Suprapubic skin (tissue), 4 donors: ENCODE measurements at regions not wholly inside any gene's neighbourhood (a gene's known extent, or its start where the extent isn't known, plus 50 kb on each side); places are given as distances from the start of the nearest gene placed in this dataset.
"Not testable (repeated sequence)": the region's sequence is repeated elsewhere in the genome, so short reads cannot be mapped to it uniquely, and the experiment has no call there.

ENCODE experiments used
- DNase-seq, 2 donors: peaks; one replicate each; pipeline ENCODE4 v3.0.0-alpha.2; 2019; ENCODE audit warnings: low spot score in 2 of 2
- H3K27ac ChIP-seq: fragments of 200-600 bp; sonication (generic); one replicate; pipeline ENCODE4 v1.5.1; 2019
- H3K27me3 ChIP-seq: fragments of 200-600 bp; sonication (generic); one replicate; pipeline ENCODE4 v1.5.1; 2019
- H3K36me3 ChIP-seq: fragments of 200-600 bp; sonication (generic); one replicate; pipeline ENCODE4 v1.5.1; 2019
- H3K4me1 ChIP-seq: fragments of 200-600 bp; sonication (generic); one replicate; pipeline ENCODE4 v1.5.1; 2019
- H3K4me3 ChIP-seq: fragments of 200-600 bp; sonication (generic); one replicate; pipeline ENCODE4 v1.5.1; 2019; ENCODE audit warnings: mild to moderate bottlenecking
- H3K9me3 ChIP-seq: fragments of 200-600 bp; sonication (generic); one replicate; pipeline ENCODE4 v1.5.1; 2019
- EP300 ChIP-seq: sonication (generic); formaldehyde crosslinking; IDR thresholded peaks from one replicate; pipeline ENCODE4 v1.6.1; 2017; ENCODE audit warnings: antibody characterized with exemption
- POLR2A ChIP-seq, 2 donors: fragments of 450-650 bp; IDR thresholded peaks; one replicate each; pipeline ENCODE4 v1.6.1; 2017; ENCODE audit warnings: antibody characterized with exemption in 2 of 2, mild to moderate bottlenecking in 2 of 2, moderate library complexity in 2 of 2
- POLR2AphosphoS5 ChIP-seq, 3 donors: sonication (generic); formaldehyde crosslinking; IDR thresholded peaks; one replicate each; pipeline ENCODE4 v1.6.1; 2017; ENCODE audit warnings: antibody characterized with exemption in 3 of 3
- WGBS: methylation state at CpG from one replicate; pipeline ENCODE4 v1.1.5; 2018; 5-methylcytosine and 5-hydroxymethylcytosine counted together
- TF ChIP-seq, protein P1 (sequence below), 2 donors: fragments of 200-600 bp in 1 of 2; fragments of 450-650 bp in 1 of 2; sonication (generic) in 1 of 2; IDR thresholded peaks; one replicate each; pipeline ENCODE4 v1.5.1; 2016 to 2019; ENCODE audit warnings: antibody characterized with exemption in 2 of 2, mild to moderate bottlenecking in 1 of 2, moderate library complexity in 1 of 2

DNA sequence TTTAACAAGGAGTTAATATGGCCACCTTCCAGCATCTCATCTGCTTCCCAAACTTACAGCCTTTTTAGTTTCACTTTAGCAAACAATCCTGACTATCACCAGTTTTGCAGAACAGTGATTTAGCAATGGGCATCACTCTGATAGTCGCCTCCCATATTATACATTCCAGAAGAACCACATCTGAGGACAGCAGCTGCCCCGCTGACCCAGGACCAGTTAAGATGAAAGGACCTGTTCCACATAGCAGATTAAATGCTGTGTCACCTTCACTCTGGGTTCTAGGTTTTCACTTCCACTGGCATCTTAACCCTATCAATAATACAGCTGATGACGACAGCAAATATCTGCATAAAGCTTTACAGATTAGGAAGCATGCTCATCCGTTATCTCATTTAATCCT lies 99.8 kb downstream of the TRIM69 start:
- H3K27ac ChIP-seq = no peak overlapping the region
- WGBS = 90% methylated on average over 4 of the region's 4 CpGs
- no peaks in the 10 kb centered on the region for H3K27me3 ChIP-seq
- H3K9me3 ChIP-seq = no peaks in the 10 kb centered on the region
- peaks cover 2% of the 10 kb centered on the region for H3K4me1 ChIP-seq
- no peak for TF ChIP-seq EP300
- no peak for TF ChIP-seq POLR2A (IDR thresholded peaks at IDR 0.05)
- TF ChIP-seq POLR2AphosphoS5 (IDR thresholded peaks at IDR 0.05) = no peak
- TF ChIP-seq, protein P1, sequence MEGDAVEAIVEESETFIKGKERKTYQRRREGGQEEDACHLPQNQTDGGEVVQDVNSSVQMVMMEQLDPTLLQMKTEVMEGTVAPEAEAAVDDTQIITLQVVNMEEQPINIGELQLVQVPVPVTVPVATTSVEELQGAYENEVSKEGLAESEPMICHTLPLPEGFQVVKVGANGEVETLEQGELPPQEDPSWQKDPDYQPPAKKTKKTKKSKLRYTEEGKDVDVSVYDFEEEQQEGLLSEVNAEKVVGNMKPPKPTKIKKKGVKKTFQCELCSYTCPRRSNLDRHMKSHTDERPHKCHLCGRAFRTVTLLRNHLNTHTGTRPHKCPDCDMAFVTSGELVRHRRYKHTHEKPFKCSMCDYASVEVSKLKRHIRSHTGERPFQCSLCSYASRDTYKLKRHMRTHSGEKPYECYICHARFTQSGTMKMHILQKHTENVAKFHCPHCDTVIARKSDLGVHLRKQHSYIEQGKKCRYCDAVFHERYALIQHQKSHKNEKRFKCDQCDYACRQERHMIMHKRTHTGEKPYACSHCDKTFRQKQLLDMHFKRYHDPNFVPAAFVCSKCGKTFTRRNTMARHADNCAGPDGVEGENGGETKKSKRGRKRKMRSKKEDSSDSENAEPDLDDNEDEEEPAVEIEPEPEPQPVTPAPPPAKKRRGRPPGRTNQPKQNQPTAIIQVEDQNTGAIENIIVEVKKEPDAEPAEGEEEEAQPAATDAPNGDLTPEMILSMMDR (IDR thresholded peaks at IDR 0.05) = no peak
- no peaks in the 10 kb centered on the region for H3K36me3 ChIP-seq
- no peak overlapping the region for H3K4me3 ChIP-seq
- no peak for DNase-seq

DNA sequence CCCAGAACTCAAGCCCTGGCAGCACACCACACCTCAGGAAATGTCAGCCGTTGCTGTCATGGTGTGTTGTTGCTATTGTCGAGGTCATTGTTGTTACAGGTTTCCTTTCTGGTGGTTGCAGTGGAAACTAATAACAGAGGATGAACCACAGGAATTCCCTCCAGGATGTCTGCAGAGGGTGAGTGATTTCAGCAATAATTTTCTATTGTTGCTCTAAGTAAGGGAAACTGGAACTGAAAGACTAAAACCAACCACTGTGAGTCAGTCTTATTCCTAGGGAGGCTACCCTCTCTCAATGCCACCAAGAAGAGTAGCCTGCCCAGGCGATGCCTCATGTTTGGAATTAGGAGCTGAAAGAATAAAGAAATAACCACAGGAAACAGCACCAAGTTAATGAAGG lies 102.6 kb downstream of the TRIM69 start:
- not testable (repeated sequence) for H3K9me3 ChIP-seq, H3K4me3 ChIP-seq, H3K27me3 ChIP-seq, DNase-seq, H3K27ac ChIP-seq, H3K36me3 ChIP-seq, H3K4me1 ChIP-seq
- WGBS = 51% methylated on average over 3 of the region's 3 CpGs

DNA sequence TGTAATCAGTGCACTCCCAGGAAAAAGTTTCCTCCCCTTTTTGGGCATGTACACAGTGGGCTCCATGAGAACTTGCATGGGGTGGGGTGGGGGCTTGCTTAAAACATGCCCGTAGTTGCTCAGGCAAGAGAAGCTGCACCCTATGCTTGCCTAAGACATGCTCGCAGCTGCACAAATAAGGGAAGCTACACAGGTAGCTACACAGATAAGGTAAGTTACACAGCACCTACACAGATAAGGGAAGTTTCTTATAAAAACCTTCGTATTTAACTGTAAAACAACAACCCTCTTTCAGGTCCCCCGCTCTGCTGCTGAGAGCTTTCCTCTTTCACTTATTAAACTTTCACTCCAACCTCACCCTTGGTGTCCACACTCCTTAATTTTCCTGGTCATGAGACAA lies 105.4 kb downstream of the TRIM69 start:
- DNase-seq, H3K4me3 ChIP-seq, H3K27me3 ChIP-seq, H3K27ac ChIP-seq, H3K36me3 ChIP-seq, H3K9me3 ChIP-seq, H3K4me1 ChIP-seq: not testable (repeated sequence)
- 77% methylated on average over 4 of the region's 4 CpGs for WGBS

DNA sequence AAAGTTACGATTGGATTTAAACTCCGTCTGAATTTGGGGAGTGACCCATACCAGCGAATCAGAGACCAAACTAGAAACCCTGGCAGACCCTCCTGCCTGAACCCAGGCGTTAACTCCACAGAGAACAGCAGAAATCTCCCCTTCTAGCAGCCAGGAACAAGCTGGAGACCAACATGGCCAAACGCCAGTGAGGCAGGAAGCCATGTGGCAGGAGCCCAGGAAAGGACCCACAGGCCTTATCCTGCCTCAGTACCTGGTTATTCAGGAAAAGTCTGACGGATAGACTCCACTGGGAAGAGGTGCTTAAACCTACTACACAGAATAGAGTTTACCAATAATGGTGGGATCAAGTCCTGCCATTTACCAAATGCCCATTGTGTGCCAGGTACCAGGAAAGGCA lies 106.6 kb downstream of the TRIM69 start:
- not testable (repeated sequence) for DNase-seq
- 75% methylated on average over 5 of the region's 6 CpGs for WGBS

DNA sequence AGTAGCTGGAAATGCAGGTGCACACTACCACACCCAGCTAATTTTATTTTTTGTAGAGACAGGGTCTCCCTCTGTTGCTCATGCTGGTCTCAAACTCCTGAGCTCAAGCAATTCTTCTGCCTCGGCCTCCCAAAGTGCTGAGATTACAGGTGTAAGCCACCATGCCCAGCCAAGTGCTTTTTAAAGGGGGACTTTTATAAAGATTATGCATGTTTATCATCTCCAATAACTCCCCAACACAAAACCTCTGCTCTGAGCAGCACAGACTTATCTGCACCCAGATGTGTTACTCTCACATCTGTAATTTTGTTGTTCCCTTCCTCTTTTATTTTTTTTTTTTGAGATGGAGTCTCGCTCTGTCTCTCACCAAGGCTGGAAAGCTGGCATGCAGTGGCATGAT lies 108.6 kb downstream of the TRIM69 start:
- H3K27me3 ChIP-seq, H3K27ac ChIP-seq, H3K4me1 ChIP-seq, H3K36me3 ChIP-seq, H3K9me3 ChIP-seq, DNase-seq, H3K4me3 ChIP-seq: not testable (repeated sequence)
- WGBS = 89% methylated on average over 2 of the region's 2 CpGs

More for the DNA sequence above, 106.6 kb downstream of the TRIM69 start:
- not testable (repeated sequence) for H3K9me3 ChIP-seq, H3K4me1 ChIP-seq, H3K27me3 ChIP-seq, H3K36me3 ChIP-seq, H3K27ac ChIP-seq, H3K4me3 ChIP-seq

DNA sequence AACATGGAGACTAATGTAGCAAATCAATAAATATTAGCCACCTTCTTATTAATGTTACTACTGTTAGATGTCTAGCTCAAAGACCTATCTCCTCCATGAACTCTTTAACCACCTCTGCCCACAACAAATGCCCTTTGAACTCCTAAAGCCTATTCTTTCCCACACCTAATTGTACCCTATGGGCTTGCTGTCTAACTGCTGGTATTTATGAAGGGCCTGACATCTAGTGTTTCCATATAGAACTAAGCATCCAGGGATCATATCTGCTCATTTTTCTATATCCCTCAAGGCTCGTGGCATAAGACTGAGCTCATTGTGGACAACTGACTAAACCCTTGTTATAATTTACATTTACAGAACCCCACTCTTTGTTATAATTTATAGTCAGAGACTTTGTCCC lies 109.8 kb downstream of the TRIM69 start:
- no CpG with 5 or more reads among the region's 1 CpG for WGBS
- H3K27ac ChIP-seq, H3K4me1 ChIP-seq, H3K36me3 ChIP-seq, H3K27me3 ChIP-seq, DNase-seq, H3K9me3 ChIP-seq, H3K4me3 ChIP-seq: not testable (repeated sequence)

DNA sequence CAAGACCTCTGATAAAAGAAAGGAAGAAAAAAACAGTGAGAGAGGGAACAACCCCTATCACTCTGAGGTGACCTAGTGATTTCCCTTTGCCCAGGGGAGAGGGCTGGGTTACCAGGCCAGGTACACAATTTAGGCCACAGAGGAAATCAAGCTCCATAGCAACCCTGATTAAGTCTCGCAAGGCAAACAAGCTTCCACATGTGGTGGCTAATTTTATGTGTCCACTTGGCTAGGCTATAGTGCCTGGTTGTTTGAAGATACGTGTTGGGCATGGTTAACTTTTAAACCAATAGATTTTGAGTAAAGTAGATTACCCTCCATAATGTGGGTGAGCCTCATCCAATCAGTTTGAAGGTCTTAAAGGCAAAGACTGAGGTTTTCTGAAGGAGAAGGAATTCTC lies 108.9 kb upstream of the TERB2 start:
- not testable (repeated sequence) for H3K27me3 ChIP-seq, DNase-seq, H3K9me3 ChIP-seq, H3K27ac ChIP-seq, H3K4me3 ChIP-seq, H3K36me3 ChIP-seq, H3K4me1 ChIP-seq
- WGBS = 86% methylated on average over 1 of the region's 2 CpGs

DNA sequence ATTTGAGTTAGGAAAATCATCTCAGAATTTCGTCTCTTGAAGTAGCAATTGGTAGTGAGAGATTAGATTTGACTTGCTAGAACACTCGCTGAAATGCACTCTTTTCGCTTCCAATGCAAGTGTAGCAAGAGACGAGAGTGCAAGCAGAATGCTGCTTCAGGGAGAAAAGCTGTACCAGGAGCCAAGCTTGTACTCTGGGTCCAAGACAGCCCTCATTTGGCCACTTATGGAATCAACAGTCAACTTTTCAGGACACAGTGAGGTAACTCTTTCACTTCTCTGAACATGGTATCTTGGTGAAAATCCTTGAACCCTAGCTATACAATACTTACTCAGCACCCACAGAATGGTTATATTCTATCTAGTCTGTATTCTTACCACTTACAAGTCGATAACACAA lies 107.6 kb upstream of the TERB2 start:
- not testable (repeated sequence) for H3K36me3 ChIP-seq, H3K27ac ChIP-seq, DNase-seq, H3K4me1 ChIP-seq, H3K27me3 ChIP-seq, H3K9me3 ChIP-seq, H3K4me3 ChIP-seq
- WGBS = 81% methylated on average over 5 of the region's 5 CpGs

DNA sequence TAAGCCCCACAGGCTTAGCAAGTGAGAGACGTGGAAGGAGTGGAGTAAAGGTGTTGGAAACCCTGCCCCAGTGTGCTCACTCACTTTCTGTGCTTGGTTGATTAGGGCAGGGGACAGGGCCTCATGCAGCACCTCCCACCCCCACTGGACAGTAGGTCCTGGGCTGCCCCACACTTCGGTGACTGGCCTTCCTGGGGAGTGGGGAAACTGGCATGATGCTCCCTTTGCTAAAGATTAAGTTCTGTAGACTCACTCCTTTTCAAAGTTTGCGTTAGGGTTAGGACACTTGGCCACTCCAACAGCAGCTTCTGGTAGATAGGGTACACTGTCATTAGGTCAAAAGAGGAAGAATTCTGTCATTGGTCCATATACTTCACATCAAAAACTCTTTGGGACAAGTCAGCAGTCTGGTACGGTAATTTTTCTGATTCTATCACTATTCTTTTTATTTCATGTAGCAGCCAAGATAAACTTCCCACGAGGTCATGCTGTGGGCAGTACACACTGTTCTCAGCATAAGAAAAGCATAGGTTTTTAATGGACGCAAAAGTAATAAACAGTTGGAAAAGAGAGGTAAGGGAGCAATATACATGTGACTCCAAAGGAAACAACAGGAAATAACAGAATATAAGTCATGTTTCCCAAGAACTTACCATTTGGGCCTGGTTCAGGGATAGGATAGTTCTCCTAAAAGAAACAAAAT lies 106.6 kb upstream of the TERB2 start:
- not testable (repeated sequence) for H3K27ac ChIP-seq, H3K9me3 ChIP-seq, DNase-seq, H3K27me3 ChIP-seq, H3K4me1 ChIP-seq, H3K4me3 ChIP-seq, H3K36me3 ChIP-seq
- 83% methylated on average over 5 of the region's 6 CpGs for WGBS
